ENCODE measurements at regions not wholly inside any gene's neighbourhood (a gene's known extent, or its start where the extent isn't known, plus 50 kb on each side); places are given as distances from the start of the nearest gene placed in this dataset.
A peak's percentile ranks its signal among the peaks of the same experiment; 100 is the strongest.

- WGBS, 5 donors, result 85 to 90% (median 88%) methylated on average over 9 of the region's 9 CpGs
- TF ChIP-seq POLR2A (IDR thresholded peaks at IDR 0.05) (no peak), POLR2AphosphoS5 (IDR thresholded peaks at IDR 0.05) (no peak), EP300 (IDR thresholded peaks at IDR 0.05) (no peak), CTCF (IDR thresholded peaks at IDR 0.05) (no peak)
These were observed 124.9 kb downstream of the NPY start for GRCh38 chr7:24408798-24409430.

GRCh38 chr7:24409431-24410024 is 125.5 kb downstream of the NPY start:
- H3K9me3 ChIP-seq, result peaks cover 0 to 2% (median 0%) of the 10 kb centered on the region in 4 donors
- H3K4me1 ChIP-seq, result no peaks in the 10 kb centered on the region
- H3K27me3 ChIP-seq, result no peaks in the 10 kb centered on the region
- TF ChIP-seq EP300 (IDR thresholded peaks at IDR 0.05), result no peak
- TF ChIP-seq POLR2A (IDR thresholded peaks at IDR 0.05), result no peak
- no peak for TF ChIP-seq CTCF (IDR thresholded peaks at IDR 0.05)
- no peak for TF ChIP-seq POLR2AphosphoS5 (IDR thresholded peaks at IDR 0.05)
- H3K27ac ChIP-seq, result no peak overlapping the region
- intact Hi-C loops (cut with DNase I; ENCODE audit: low total_unique reads), result loop anchor here (10.0 kb wide), 1 partner anchor 255 kb away; no protein-coding TSS in a partner anchor
- no peak overlapping the region for H3K4me3 ChIP-seq
- 75 to 89% (median 81%) methylated on average over 6 of the region's 6 CpGs for WGBS, 5 donors
- H3K36me3 ChIP-seq, result no peaks in the 10 kb centered on the region
- no peak for DNase-seq

More at GRCh38 chr7:24408798-24409430, 124.9 kb downstream of the NPY start:
- no peaks in the 10 kb centered on the region for H3K4me1 ChIP-seq
- no peak for DNase-seq
- intact Hi-C loops (cut with DNase I; ENCODE audit: low total_unique reads), result loop anchor here (10.0 kb wide), 1 partner anchor 256 kb away; no protein-coding TSS in a partner anchor
- no peaks in the 10 kb centered on the region for H3K27me3 ChIP-seq
- no peaks in the 10 kb centered on the region for H3K36me3 ChIP-seq
- H3K9me3 ChIP-seq, result no peaks in the 10 kb centered on the region
- no peak overlapping the region for H3K27ac ChIP-seq
- no peak overlapping the region for H3K4me3 ChIP-seq

GRCh38 chr7:24411226-24411625 is 127.2 kb downstream of the NPY start:
- intact Hi-C loops (cut with DNase I; ENCODE audit: low total_unique reads), result no loop called here
- Histone ChIP-seq H3K27me3 (no peaks in the 10 kb centered on the region), H3K27ac (no peak overlapping the region), H3K36me3 (no peaks in the 10 kb centered on the region), H3K4me1 (no peaks in the 10 kb centered on the region), H3K9me3 (peaks cover 0 to 2% (median 0%) of the 10 kb centered on the region in 4 donors), H3K4me3 (no peak overlapping the region)
- 23 to 61% (median 55%) methylated on average over 3 of the region's 3 CpGs for WGBS, 5 donors
- peak in 1 of 2 donors; percentile 16 for DNase-seq
- TF ChIP-seq POLR2AphosphoS5 (IDR thresholded peaks at IDR 0.05), result no peak
- no peak for TF ChIP-seq EP300 (IDR thresholded peaks at IDR 0.05)
- no peak for TF ChIP-seq CTCF (IDR thresholded peaks at IDR 0.05)
- TF ChIP-seq POLR2A (IDR thresholded peaks at IDR 0.05), result no peak

GRCh38 chr7:24417526-24418120 is 133.6 kb downstream of the NPY start:
- 66 to 77% (median 74%) methylated on average over 7 of the region's 7 CpGs for WGBS, 5 donors
- H3K27ac ChIP-seq, result no peak overlapping the region
- TF ChIP-seq POLR2AphosphoS5 (IDR thresholded peaks at IDR 0.05), result no peak
- no peak for TF ChIP-seq CTCF (IDR thresholded peaks at IDR 0.05)
- no peak for TF ChIP-seq EP300 (IDR thresholded peaks at IDR 0.05)
- no peak for TF ChIP-seq POLR2A (IDR thresholded peaks at IDR 0.05)
- DNase-seq, result no peak
- intact Hi-C loops (cut with DNase I; ENCODE audit: low total_unique reads), result no loop called here
- H3K4me1 ChIP-seq, result no peaks in the 10 kb centered on the region
- H3K4me3 ChIP-seq, result no peak overlapping the region
- H3K9me3 ChIP-seq, result peaks cover 0 to 2% (median 0%) of the 10 kb centered on the region in 4 donors
- no peaks in the 10 kb centered on the region for H3K36me3 ChIP-seq
- no peaks in the 10 kb centered on the region for H3K27me3 ChIP-seq

All from stomach (tissue), 8 donors.